GM19328 (cell line): ENCODE measurements at regions not wholly inside any gene's neighbourhood (a gene's known extent, or its start where the extent isn't known, plus 50 kb on each side); places are given as distances from the start of the nearest gene placed in this dataset.
A peak's percentile ranks its signal among the peaks of the same experiment; 100 is the strongest.

Experiments
- ATAC-seq: cut with Tn5 transposase; IDR thresholded peaks from one replicate; pipeline ENCODE4 v1.9.1; 2021; ENCODE audit warnings: mild to moderate bottlenecking, moderate library complexity; ENCODE audit not compliant: unreplicated experiment

DNA sequence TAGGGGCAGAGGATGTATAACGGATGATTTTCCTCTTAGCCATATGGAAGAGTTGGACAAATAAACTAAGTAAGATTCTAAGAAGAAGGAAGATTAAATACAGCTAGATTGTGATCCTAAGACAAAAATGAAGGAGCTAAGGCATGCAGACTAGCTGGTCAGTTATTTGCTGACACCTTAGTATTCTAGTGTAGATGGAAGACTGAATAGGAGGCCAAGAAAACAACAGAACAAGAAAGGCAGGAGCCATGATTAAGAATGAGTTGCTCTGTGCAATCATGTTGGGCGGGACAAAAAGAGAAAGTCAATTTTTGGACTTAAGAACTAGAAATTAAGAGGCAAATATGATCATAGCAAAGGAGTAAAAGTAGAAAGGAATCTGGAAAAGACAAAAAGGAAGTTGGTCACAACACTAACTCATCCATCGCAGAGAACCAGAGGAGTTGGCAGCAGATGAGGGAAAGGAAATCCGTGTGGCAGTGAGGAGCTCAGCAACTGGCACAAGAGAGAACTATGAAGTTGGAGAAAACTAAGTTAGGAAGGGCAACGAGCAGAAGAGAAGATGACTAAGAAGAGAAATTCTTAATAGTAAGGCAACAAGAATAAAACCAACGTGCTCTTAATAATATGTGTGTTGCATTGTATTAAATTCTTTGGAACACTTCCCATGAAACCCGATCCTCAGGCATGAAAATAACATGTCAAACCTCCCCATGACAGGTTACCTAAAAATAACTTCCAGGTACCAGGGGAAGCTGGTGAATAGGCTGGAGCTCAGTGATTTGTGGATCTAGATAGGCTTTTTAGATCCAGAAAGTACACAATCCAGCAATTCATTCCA lies 234.4 kb downstream of the LTN1 start:
- ATAC-seq = no peak

DNA sequence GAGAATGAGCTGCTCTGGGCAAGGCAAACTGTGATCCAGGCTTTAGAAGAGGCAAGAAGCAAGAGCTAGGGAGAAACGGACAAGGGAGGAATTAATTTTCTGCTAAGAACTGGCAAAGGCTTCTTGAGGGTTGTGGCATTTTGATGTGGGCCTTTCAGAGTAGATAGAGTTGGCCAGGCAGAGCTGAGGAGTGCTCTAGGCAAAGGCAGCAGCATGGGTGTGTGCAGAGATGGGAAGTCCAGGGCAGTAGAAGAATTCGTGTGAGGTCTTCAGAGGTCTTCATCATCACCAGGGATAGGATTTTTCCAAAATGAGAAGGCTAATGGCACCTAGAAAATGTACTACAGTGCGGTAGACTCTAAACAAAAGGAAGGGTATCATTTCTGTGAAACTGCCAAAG lies 237.8 kb downstream of the LTN1 start:
- no peak for ATAC-seq

DNA sequence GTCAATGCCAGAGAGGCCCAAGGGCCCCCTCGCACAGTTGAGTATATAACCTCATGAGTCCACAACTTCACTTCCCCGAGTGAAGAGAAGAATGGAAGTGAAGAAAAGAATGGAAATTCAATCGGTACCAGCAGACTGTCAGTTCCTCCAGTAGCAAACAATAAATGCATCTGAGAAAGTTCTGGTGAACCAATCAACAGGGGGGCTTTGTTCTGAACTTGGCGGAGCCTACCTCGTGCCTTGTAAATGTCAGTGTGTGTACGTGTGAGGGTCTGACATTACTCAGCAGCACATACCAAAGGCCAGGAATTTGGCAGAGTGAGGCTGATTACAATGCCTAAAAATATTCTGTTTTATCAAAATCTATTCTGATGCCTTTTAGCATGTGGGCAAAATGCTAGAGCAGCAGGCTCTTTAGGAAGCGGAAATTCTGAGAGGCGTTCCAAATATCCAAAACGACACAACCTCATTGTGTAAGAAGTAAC lies 238.5 kb downstream of the LTN1 start:
- ATAC-seq = no peak

DNA sequence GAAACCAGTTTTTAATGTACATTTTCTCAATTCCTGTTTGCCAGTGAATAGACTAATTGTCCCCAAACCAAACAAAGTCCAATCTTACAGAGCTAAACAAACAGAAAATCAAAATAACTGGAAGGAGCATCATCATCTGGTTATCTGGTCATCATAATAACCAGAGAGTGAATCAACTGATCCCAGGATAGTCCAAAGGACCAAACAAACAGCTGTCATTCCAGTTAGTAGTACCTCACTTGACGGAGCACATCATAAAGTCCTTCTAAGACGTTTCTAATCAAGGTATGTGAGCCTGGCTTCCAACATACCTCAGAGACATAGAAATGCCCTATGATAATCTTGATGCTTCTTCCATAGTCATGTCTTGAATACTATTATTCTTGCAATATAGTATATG lies 240.5 kb downstream of the LTN1 start:
- ATAC-seq = no peak

DNA sequence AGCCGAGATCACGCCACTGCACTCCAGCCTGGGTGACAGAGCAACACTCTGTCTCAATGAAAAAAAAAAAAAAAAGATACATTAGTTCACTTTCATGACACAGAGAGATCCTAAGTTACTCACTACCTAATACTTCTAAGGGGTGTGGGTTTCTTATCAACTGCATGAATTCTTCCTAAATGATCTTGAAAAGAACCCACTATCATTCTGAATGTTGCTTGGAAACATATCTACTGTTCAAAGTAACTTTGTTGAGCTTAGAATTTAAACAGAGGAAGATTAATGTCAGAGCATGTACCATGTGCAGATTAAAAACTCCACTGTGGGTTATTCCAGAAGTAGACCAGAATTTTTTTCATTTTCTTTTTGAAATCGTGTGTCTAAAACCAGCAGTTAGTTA lies 241.5 kb downstream of the LTN1 start:
- ATAC-seq = no peak

DNA sequence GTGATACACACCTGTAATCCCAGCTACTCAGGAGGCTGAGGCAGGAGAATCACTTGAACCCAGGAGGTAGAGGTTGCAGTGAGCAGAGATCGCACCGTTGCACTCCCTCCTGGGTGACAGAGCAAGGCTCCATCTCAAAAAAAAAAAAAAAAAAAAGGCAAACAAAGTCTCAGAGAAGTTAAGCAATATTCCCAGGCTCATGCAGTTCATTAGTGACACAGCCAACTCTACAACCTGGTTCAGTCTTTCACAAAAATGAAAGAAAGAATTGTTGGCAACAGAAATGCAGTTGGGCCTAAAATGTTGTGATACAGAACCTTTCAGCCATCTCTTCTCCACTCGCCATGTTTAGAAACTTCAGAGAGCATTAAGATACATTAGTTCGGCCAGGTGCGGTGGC lies 242.1 kb downstream of the LTN1 start:
- ATAC-seq = no peak

DNA sequence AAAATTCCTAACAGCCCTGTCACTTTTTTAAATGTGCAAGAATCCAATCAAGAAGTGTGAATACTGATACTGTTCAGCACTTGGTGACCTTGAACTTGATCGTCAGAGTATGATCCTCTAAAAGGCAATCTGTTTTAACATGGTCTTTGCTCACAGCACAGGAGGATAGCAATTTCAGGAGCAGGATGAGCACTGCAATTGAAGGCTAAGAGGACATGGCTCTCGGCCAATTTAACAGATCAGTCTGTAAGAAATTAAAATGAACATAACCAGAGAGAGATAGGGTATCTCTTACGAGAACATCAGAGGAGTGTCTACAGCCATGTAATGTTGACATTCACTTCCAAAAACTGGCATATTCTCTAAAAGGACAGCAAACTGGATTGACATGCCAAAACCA lies 243.1 kb downstream of the LTN1 start:
- no peak for ATAC-seq

DNA sequence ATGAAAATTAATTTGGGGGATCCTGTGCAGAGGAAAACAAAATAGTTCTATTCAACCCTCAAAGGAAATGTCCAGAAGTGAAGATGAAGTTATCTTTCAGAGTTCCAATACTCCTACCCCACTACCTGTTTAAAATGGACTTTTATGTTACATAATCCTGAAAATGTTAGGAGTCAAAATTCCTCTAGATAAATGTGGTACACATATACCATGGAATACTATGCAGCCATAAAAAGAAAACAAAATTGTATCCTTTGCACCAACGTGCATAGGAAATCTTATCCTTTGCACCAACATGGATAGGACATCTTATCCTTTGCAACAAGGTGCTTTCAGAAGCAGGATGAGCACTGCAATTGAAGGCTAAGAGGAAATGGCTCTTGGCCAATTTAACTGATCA lies 245.2 kb downstream of the LTN1 start:
- ATAC-seq = no peak

DNA sequence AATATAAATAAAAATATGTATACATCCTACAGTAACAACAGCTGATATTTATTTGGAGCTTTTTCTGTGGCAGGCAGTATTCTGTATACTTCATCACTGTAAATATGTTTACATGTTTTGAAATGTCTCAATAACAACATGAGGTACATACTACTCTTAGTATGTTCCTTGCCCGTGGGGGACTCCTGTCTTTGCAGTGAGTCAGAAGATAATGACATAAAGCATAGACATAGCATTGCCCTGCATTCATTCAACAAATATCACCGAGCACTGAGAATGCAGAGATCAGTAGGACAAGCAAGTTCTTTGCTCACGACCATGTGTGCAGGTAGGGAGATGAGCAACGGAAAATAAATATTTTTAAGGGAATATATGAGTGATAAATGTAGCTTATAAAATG lies 246.5 kb downstream of the LTN1 start:
- no peak for ATAC-seq

DNA sequence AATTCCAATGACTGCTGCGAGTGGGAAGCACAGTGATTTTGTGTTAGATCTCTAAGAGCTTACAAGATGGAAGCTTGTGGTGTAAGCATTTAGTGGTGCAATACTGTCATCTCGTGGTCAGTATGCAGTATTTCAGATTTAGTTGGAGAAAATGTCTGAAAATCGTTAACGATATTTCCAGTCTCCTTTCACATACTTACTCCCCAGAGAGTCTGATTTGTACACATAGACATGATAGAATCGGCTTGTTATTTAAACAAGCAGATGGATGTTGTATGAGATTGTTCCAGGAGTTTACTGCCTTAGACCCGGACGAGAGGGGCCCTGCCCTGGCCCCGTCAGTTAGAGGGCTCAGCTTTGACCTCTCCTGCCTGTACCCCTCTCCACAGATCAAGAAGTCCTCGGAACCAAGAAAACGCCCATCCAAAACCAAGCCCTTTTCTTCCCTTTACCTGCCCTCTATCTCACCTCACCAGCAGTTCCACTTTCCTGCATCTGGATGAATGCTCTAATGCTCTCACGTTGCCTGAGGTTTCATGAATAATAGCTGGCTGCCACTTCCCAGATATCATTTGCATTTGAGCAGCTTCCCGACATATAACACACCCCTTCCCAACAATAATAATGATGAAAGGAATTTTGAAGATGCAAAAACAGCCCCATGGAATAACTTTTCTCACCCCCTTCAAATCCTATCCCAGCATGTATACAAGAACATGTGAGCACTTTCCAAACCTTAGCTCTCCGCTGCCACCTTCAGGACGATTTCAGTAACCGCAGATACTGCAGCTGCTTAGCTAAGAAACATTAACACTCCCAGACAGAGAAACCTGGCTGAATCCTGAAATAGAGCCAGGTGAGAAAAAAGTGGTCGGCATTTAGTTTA lies 247.3 kb downstream of the LTN1 start:
- peak; percentile 85 for ATAC-seq

DNA sequence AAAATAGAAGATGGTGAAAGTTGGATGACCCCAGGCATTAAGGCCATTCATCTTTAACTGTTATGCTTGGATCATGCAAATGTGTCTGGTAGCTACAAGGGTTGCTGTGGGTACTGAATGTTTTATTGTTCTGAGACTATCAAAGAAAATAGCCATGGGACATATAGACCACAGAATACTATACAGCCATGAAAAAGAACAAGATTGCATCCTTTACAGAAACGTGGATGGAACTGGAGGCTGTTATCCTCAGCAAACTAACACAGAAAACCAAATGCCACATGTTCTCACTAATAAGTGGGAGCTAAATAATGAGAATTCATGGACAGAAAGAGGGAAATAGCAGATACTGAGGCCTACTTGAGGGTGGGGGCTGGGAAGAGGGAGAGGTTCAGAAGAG lies 249.0 kb downstream of the LTN1 start:
- ATAC-seq = no peak

DNA sequence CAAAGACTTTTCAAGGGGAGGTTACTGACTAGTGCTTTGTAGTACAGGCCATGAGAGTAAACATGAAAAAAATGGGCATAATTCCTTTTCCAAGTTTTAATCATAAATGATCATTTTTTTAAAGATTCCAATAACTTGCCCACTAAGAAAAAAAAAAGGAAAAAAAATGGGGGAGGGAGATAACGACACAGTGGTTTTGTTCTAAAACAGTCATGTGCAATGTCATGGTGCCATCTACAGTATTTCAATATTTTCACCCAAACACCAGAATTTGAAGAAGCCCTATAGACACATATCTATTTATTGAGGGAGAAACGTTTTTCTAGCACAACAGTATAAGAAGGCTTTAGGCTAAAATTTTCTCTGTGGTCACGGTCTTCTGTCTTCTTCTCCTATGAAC lies 250.2 kb downstream of the LTN1 start:
- no peak for ATAC-seq

DNA sequence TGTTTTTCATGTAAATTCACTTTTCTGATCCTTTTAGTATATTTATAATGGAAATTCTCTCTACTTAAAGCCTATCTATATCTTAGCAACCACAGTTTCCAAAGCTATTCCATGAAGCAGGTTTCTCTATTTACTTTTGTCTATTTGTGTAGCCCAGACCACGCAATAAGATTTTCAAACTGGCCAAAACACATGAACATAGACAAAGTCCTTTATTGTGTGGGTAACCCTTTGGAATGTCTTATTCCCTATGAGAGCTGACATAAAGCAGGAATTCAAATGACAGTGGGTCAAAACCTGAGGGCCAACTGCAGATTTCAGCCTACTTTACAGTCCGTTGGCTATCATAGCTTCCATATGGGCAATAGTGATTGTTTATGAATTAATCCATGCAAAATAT lies 252.6 kb downstream of the LTN1 start:
- ATAC-seq = no peak

DNA sequence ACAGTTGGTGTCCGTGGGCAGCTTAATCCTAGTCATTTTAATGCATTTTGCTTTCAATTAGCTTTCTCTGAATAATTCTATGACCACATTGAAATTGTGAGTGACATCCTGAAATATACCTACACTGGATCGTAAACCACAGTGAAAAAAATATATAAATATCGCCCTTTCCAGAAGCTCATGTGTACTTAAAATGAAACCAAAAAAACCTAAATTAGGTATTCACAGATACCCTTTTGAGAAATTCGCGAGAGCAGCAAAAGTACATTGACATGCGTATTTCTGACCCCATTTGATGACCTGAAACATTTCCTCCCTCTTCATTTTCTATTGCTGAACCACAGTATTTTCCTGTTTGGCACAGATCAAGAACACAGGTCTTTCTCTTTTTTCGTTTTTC lies 253.8 kb downstream of the LTN1 start:
- no peak for ATAC-seq

DNA sequence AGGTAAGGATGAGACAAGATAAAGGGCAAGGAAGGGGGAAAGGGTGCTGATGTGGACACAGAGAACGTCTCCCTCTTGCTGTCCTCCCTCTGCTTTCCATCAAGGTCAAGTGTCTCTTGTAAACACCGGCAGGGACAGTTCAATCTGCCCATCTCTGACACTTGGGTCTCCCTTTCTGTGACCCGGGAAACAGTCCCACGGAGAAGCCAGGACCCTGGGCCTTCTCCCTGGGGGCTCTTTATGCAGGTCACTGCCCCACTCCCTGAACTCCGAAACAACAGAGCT lies 254.3 kb downstream of the LTN1 start:
- no peak for ATAC-seq

DNA sequence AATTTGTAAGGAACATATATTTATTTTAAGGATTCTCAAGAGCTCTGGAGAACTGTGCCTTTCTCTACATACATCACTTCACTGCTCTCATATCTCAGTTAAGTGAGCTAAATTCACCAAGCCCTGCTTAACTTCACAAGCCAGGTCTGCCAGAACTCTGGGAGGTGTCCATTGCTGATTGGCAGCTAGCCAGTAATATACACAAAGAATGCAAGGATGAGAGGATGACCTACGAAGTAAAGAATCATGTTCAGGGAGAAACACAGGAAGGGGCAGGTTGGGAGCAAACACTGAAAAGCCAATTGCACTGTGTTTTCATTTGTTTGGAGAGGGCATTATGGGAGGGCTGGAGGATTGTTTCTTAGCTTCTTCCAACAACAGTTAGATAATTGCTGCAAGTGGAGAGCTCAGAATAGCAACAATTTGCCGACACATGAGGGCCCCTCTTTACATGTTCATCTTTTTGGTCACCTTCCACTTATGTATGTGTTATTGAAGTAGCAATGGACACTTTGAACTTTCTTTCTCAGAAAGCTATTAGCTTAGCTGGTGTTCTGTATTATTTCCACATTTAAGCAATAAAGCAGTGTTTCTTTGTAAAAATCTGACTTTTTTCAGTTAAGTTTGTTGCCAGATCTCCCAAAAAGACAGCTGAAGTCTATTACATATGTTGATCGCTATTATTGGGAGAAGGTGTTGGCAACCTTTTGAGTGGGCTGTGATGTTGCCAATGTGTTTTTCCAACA lies 254.8 kb downstream of the LTN1 start:
- no peak for ATAC-seq

DNA sequence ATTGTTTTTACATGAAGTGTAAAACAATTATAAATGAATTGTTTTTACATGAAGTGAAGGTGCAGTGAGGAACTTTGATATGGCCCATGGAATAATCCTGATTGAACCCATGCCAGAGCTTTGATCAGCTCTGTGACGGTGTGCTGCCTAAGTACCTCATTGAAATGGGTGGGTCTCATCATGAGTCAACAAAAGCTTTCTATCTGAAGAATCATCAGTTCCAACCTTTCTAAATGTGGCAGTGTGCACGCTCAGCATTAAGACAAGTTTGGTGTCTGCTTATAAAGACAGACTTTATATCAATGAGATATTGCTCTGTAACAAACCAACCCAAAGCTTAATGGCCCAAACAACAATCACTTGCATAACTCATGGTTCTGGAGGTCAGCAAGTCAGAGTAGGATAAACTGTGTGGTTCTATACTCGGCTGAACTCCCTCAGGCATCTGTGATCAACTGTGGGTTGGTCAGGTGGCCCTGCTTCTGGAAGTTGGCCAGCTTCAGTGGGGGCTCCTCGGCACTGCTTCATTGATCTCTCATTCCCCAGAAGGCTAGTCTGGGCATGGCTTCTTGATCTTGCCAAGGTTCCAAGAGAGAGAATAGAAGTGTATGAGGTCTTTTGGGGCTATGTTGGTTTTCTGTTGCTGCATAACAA lies 258.0 kb downstream of the LTN1 start:
- no peak for ATAC-seq

DNA sequence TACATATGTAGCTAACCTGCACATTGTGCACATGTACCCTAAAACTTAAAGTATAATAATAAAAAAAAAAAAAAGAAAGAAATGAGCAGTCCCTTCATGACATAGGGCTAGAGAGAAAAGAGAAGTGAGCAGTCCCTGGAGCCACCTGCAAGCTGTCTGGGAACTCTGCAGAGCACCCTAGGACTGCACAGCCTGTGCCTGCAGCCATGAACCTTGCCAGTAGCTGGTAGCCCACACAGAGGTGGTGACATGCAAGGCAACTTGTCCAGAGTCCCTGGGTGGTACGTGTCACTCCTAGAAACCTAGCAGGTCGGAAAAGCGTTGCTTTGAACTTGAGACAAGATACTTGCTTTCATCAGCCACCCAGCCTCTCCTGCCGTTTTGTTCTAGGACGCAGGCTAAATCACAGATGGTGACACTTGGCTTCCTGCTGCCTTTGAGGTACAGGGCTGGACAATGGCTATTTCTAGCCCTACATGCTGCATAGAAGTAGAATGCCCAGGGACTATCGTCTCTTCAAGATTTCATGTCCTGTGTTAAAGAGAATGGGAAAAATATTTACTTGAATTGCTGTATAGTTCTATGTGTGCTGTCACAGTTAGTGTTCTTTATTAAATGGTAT lies 260.9 kb downstream of the LTN1 start:
- ATAC-seq = no peak

DNA sequence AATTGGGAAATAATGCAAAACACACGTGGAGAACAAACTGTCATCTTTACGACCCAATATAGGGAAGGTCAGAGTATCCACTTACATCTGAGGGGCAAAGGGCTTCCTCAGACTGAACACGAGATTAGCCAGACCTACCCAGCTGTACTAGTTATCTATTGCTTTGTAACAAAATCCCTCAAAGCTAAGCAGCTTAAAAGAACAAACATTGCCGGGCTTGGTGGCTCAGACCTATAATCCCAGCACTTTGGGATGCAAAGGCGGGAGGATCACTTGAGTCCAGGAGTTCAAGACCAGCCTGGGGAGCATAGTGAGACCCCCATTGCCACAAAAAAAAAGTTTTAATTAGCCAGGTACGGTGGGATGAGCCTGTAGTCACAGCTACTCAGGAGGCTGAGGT lies 262.8 kb downstream of the LTN1 start:
- ATAC-seq = no peak

DNA sequence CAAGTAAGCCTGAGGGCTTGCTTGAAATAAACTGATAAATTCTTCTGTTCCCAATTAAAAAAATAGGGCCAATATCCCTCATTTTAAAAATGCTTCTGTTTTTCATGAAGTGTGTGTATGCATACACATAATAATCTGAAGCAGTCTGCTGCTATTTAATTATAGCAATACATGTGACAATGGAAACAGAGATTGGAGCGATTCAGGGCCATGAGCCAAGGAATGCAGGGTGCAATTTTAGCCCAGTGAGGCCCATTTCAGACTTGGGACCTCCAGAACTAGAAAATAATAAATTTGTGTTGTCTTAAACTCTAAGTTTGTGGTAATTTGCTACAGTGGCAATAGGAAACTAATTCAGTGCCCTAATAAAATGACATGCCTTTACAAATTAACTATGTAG lies 264.9 kb downstream of the LTN1 start:
- ATAC-seq = no peak

DNA sequence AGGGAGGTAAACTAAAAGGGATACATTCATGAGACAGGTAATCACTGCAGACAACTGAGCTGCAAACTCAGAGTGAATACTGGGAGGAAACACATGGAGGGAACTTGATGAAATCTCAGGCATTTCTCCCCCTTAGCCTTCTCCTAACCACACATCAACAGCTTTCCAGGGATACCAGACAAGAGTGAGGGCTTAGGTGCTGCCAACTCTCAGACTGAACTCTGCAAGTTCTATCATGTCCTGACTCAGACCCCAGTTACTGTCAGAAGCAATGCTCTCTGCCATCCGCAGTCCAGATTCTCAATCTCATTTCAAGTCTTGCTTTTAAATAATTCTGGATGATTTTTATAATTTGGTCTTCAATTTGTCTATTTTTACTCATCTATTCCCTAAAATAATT lies 267.3 kb downstream of the LTN1 start:
- ATAC-seq = no peak
